SJCRH30 (cell line): ENCODE measurements at regions not wholly inside any gene's neighbourhood (a gene's known extent, or its start where the extent isn't known, plus 50 kb on each side); places are given as distances from the start of the nearest gene placed in this dataset.
A peak's percentile ranks its signal among the peaks of the same experiment; 100 is the strongest.

Source experiments
- DNase-seq, 2 experiments: peaks; one replicate each; pipeline ENCODE4 v3.0.0-alpha.2; 2015 to 2020
- H3K27ac ChIP-seq: fragments of 250-450 bp; sonication (Bioruptor Pico); 2 replicates; pipeline ENCODE4 v1.5.1; 2020; ENCODE audit warnings: mild to moderate bottlenecking, moderate library complexity
- H3K27me3 ChIP-seq: fragments of 250-450 bp; sonication (Bioruptor Pico); 2 replicates; pipeline ENCODE4 v1.5.1; 2020; ENCODE audit warnings: mild to moderate bottlenecking, moderate library complexity
- H3K36me3 ChIP-seq: fragments of 250-450 bp; sonication (Bioruptor Pico); 2 replicates; pipeline ENCODE4 v1.5.1; 2020; ENCODE audit warnings: mild to moderate bottlenecking, moderate library complexity
- H3K4me1 ChIP-seq: fragments of 250-450 bp; sonication (Bioruptor Pico); 2 replicates; pipeline ENCODE4 v1.5.1; 2020; ENCODE audit warnings: mild to moderate bottlenecking, moderate library complexity
- H3K4me3 ChIP-seq: fragments of 250-450 bp; sonication (Bioruptor Pico); 2 replicates; pipeline ENCODE4 v1.5.1; 2020; ENCODE audit warnings: mild to moderate bottlenecking, moderate library complexity
- H3K9me3 ChIP-seq: fragments of 250-450 bp; sonication (Bioruptor Pico); replicated peaks from 2 replicates; pipeline ENCODE4 v1.5.1; 2020; ENCODE audit warnings: mild to moderate bottlenecking, moderate library complexity

DNA sequence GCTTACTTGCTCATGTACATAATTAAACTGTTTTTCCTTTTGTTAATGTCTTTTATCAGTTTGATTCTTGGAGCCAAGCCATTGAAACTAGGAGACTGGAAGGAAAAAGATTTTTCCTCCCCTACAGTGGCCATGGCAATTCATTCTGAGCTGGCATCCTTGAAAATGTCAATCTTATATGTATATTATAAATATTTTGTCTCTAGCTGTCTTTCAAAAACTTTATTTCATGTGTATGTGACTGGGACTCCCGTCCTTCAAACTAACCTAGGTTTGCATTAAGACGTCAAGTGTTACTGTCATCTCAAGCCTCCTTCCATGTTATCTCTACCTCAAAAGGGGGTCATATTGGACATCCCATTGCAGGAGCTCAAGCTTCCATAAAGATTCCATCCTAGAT lies 280.4 kb downstream of the HRH4 start:
- Histone ChIP-seq H3K36me3 (no peaks in the 10 kb centered on the region), H3K27me3 (no peaks in the 10 kb centered on the region), H3K4me3 (no peak overlapping the region), H3K4me1 (no peaks in the 10 kb centered on the region), H3K27ac (no peak overlapping the region), H3K9me3 (no peaks in the 10 kb centered on the region)
- DNase-seq, result no peak

DNA sequence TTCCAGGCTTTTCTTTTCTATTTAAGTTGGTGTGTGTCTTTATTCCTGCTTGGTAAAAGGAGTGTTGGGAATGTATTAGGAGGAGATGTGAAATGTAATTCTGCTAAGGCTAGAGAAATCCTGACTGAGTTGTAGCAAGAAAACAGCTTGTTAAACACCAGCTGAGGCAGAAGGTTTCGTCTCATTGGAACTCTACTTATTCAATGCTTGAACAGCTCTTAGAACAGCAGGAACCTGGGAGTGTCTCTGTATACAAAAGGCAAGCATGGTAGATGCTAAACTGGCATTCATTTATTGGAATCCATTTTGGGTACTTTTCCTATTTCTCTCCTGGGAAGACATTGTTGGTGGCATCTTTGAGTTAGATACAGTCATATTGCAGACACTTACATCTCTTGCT lies 280.9 kb downstream of the HRH4 start:
- Histone ChIP-seq H3K4me1 (no peaks in the 10 kb centered on the region), H3K36me3 (no peaks in the 10 kb centered on the region), H3K9me3 (no peaks in the 10 kb centered on the region), H3K4me3 (no peak overlapping the region), H3K27ac (no peak overlapping the region), H3K27me3 (no peaks in the 10 kb centered on the region)
- DNase-seq, result no peak

DNA sequence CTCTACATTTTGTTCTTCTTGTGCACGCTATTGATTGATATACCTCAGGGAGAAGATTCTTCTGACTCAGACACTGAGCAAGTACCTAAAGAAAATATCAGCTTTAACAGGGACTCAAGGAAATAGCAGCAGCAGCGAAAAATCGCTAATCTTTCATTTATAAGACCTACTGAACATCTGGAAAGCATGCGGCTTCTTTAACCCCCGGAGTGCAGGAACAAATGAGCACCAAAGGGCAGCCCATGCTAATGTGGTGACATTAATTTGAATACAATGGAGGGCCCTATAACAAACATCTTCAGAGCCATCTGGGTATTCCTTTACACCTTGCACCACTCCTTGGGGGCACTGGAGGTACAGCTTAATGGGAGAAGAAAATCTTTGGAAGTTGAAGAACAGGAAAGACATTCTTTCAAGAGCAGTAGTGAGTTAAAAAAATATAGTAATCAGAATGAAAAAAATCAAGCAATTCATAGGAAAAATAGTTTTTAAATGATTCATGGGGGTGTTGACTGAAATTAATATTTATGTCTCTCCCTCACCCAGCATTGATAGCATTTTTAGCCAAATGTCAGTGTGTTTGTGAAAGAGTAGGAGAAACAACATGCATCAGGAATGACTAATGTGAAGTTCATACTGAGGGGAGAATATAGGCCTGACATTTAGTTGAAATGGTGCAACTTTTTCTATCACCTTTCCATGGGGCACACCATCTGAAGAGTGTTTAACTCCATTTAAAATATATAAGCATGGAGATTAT lies 281.7 kb downstream of the HRH4 start:
- Histone ChIP-seq H3K4me1 (no peaks in the 10 kb centered on the region), H3K4me3 (no peak overlapping the region), H3K27me3 (no peaks in the 10 kb centered on the region), H3K9me3 (no peaks in the 10 kb centered on the region), H3K27ac (no peak overlapping the region), H3K36me3 (no peaks in the 10 kb centered on the region)
- no peak for DNase-seq

DNA sequence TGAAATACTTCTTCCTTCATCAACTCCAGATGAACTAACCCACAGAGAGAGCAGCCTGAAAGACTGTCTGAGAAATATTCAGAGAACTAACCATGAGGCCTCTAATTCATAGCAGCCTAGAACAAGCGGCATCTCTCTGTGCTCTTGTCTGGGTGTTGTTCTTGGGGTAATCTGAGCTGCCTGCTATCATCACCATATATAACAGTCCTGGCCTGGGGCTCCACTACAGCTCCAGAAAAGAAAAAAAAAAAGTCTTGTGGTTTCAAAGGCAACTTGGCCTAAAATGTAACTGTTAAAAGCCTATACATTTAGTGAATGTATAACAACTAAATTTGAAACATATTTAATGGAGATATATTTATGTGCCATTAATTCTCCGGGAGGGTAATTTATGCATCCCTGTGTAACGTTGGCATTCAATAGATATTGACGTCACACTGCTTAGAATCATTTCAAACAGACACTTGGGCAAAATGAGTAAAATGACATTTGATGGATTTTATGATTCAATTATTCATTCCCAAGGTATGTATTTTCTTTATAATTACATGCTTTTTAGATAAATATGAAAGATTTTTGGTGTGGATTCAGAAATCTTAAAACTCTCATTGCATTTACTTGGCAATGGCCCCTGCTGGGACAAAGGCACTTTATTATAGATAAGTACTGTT lies 294.3 kb downstream of the HRH4 start:
- Histone ChIP-seq H3K9me3 (no peaks in the 10 kb centered on the region), H3K4me1 (no peaks in the 10 kb centered on the region), H3K27ac (no peak overlapping the region), H3K4me3 (no peak overlapping the region), H3K36me3 (no peaks in the 10 kb centered on the region), H3K27me3 (no peaks in the 10 kb centered on the region)
- DNase-seq, result peak in 1 of 2 experiments; percentile 12

DNA sequence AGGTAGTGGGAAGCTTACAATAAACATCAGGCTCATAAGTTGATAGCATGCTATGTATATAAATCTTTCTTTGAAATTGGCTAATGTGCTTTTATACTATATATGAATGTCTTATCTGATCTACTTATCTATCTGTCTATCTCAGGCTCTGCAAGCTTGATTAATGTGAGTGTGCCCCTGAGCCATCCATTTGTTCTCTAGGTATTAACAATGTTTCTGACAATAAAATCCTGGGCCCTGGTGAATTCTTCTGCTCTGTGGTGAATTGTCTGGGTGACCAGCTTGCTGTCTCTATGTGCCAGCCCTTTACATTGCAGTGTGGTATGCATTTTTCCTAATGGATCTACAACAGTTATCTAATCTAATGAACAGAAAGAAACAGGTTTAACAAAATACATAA lies 295.9 kb downstream of the HRH4 start:
- Histone ChIP-seq H3K36me3 (no peaks in the 10 kb centered on the region), H3K27ac (no peak overlapping the region), H3K9me3 (no peaks in the 10 kb centered on the region), H3K4me1 (no peaks in the 10 kb centered on the region), H3K27me3 (no peaks in the 10 kb centered on the region), H3K4me3 (no peak overlapping the region)
- DNase-seq, result no peak

DNA sequence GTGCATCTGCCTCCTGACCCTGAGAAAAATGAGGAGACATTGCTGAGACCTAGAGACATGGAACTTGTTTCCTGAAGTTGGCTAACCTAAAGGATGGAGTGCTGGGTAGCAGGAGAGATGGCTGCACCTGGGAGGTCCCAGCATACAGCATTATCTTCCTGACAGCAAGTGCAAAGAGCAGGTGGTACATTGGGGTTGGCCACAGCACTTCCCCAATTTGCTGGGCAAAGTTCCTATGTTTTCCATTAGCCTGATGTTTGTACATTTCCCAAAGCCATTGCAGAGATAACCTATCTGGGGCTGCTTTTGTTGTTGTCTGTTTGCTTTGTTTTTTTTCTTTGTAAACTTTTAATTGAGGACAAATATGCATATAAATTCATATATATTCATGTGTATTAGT lies 296.7 kb downstream of the HRH4 start:
- no peak overlapping the region for H3K27ac ChIP-seq
- no peaks in the 10 kb centered on the region for H3K27me3 ChIP-seq
- DNase-seq, result no peak
- H3K4me3 ChIP-seq, result no peak overlapping the region
- H3K36me3 ChIP-seq, result no peaks in the 10 kb centered on the region
- no peaks in the 10 kb centered on the region for H3K4me1 ChIP-seq
- H3K9me3 ChIP-seq, result no peaks in the 10 kb centered on the region; the same call in 1 of the 2 replicates

DNA sequence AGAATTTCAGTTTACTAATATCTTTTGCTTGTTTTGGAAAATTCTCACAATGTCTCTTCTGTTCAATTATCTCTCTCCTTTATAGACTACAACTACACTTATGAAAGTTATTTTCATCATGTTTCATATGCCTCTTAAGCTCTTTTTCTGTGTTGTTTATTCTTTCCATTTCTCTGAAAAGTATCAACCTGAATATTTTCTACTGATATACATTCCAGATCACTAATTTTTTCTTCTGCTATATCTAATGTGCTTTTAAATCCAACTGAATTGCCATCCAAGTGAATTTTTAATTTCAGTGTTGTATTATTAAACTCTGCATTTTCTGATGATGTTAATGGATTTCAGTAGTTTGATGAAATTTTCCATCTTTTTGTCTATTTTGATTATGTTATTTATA lies 301.3 kb downstream of the HRH4 start:
- H3K4me1 ChIP-seq, result peaks cover 4% of the 10 kb centered on the region; the same call in 1 of the 2 replicates
- H3K9me3 ChIP-seq, result no peaks in the 10 kb centered on the region; the same call in 1 of the 2 replicates
- DNase-seq, result no peak
- no peak overlapping the region for H3K27ac ChIP-seq
- H3K4me3 ChIP-seq, result no peak overlapping the region
- H3K27me3 ChIP-seq, result no peaks in the 10 kb centered on the region
- H3K36me3 ChIP-seq, result no peaks in the 10 kb centered on the region

DNA sequence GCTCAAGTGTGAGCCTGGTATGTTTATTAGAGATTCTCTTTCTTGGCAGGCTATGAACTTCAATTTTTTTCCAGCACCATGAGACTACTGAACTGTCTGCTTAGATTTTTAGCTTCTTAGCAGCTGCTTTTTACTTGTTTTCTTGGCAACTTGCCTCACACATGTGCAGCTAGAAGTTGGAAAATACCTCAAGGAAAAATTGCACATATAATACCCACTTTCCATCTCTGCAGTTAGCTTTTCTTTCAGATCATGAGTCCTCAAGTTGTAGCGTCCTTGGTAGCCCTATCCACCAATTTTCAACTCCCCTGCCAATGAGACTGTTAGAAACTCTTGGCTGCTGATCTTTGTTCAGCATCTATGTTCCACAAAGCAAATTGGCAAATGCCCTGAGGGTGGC lies 302.1 kb downstream of the HRH4 start:
- Histone ChIP-seq H3K4me1 (peaks cover 4% of the 10 kb centered on the region; the same call in 1 of the 2 replicates), H3K27ac (no peak overlapping the region), H3K36me3 (no peaks in the 10 kb centered on the region), H3K27me3 (no peaks in the 10 kb centered on the region), H3K4me3 (no peak overlapping the region), H3K9me3 (no peaks in the 10 kb centered on the region; the same call in 1 of the 2 replicates)
- peak in 1 of 2 experiments; percentile 8 for DNase-seq

DNA sequence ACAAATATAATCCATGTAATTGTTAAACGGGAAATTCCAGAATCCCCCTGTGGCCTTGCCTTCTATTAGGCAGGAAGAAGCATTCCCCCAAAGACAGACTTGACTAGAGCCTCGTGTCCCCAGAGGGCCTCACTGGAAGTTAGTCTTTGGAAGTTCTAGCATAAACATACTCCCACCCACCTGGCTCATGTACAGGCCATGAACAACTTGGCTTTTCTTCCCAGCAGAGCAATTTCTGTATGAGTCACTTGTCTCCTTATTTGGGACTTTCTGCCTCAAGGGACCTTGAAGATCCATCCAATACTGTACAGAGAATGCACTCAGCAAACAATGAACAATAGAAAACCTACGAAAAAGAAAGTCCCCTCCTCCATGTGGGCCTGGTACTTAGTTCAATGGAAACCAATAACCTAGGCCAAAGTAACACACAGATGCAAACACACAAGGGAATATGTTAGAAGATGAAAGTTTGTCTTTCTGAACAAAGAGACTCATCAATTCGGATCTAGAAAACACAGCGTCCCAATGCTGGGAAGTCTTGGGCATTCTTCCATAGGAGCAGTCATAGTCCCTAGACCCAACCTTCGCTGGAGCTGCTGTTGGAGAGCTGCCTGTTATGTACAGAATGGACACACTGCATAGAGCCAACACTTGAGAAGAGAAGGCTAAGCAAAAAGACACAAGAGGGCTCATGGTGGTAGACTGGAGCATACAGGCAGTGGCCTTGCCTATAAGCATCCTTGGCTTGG lies 303.5 kb downstream of the HRH4 start:
- DNase-seq, result peak; percentile 3 to 30
- no peak overlapping the region for H3K27ac ChIP-seq

DNA sequence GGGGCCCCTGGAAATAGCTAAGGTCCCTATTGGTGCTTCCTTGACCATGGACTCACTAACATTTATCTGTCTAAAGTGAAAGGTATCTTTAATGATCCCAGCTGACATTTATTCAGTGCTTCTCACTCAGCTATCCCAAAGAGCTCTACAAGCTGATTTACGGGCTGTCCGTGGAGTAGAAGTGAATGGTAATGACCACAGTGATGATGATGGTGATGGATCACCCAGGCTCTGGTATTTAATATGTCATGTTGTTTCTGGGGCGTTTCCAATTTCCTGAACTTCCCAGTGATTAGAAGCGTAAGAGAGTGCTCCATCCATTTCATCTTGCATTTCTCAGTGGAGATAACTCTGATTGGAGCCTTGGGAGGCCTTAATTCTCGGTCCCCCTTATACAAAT lies 304.3 kb downstream of the HRH4 start:
- H3K9me3 ChIP-seq, result no peaks in the 10 kb centered on the region; the same call in 1 of the 2 replicates
- no peak overlapping the region for H3K4me3 ChIP-seq
- H3K27me3 ChIP-seq, result no peaks in the 10 kb centered on the region
- DNase-seq, result no peak
- peaks cover 4% of the 10 kb centered on the region; the same call in 1 of the 2 replicates for H3K4me1 ChIP-seq
- no peak overlapping the region for H3K27ac ChIP-seq
- no peaks in the 10 kb centered on the region for H3K36me3 ChIP-seq

More for the DNA sequence above, 303.5 kb downstream of the HRH4 start:
- H3K27me3 ChIP-seq, result no peaks in the 10 kb centered on the region
- no peak overlapping the region for H3K4me3 ChIP-seq
- peaks cover 4% of the 10 kb centered on the region; the same call in 1 of the 2 replicates for H3K4me1 ChIP-seq
- H3K9me3 ChIP-seq, result no peaks in the 10 kb centered on the region; the same call in 1 of the 2 replicates
- no peaks in the 10 kb centered on the region for H3K36me3 ChIP-seq

DNA sequence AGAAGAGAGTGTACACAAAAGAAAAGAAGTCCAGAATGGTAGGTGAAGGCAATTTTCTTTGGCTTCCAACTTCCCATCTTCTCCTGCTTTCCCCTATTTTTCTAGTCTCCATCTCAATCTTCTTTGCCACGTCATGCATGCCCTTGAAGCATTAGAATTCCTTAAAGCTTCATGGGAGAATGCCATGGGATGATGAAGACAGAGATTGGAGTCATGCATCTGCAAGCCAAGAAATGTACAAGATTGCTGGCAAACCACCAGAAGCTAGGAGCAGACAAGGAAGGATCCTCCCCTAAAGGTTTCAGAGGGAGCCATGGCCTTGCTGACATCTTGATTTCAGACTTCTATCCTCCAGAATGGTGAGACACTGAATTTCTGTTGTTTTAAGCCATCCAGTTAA lies 305.9 kb downstream of the HRH4 start:
- DNase-seq, result no peak

DNA sequence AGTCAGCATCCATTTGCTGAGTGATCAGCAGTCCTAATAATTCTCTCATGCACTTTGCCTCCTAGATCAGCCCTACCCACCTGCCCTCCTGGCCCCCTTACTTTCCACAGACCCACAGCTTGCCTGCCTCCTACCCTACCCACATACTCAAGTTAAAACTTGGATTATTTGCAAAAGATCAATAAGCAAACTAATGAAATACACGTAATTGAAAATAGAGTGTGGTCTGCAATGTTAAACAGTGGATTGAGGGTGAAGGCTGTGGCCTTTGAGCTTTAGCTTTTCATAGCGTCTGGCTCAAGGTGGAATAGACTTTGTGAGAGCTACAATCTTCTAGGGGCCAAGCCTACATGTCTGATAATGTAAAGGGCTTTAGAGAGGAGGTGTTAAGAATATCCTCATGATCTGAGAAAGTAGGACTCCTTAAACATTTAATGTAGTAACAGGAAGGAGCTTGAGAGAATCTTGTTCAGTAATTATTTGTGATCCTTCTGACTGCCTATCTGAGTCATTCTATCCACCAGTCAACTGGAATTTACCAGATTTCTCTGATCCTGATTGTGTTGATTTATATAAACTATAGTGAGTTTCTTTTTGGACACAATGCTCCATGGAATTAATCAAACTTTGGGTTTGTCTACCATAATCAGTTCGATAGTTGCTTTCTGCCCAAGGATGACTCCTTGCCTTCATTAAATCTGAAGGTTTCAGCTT lies 310.0 kb downstream of the HRH4 start:
- H3K4me1 ChIP-seq, result no peaks in the 10 kb centered on the region
- no peaks in the 10 kb centered on the region for H3K9me3 ChIP-seq
- no peak for DNase-seq
- no peaks in the 10 kb centered on the region for H3K36me3 ChIP-seq
- H3K27ac ChIP-seq, result no peak overlapping the region
- H3K4me3 ChIP-seq, result no peak overlapping the region
- no peaks in the 10 kb centered on the region for H3K27me3 ChIP-seq

More for the DNA sequence above, 305.9 kb downstream of the HRH4 start:
- no peaks in the 10 kb centered on the region for H3K27me3 ChIP-seq
- H3K4me1 ChIP-seq, result peaks cover 4% of the 10 kb centered on the region; the same call in 1 of the 2 replicates
- no peaks in the 10 kb centered on the region; the same call in 1 of the 2 replicates for H3K9me3 ChIP-seq
- H3K4me3 ChIP-seq, result no peak overlapping the region
- H3K27ac ChIP-seq, result no peak overlapping the region
- no peaks in the 10 kb centered on the region for H3K36me3 ChIP-seq

DNA sequence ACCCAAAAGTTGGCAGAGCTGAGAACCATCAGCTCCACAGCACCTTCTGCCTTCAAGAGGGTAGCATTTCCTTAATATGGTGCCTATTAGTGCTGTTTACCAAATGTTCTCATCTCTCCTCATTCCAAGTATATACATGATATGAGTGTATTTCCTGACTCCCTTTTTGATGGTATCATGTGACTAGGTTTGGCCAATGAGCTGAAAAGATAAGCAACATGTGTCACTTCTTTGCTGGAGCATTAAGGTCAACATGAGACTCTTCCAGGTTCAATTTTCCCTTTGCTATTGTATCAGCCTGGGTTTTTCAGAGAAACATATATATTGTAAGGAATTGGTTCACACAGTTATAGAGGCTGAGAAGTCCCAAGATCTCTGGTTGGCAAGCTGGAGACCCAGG lies 310.9 kb downstream of the HRH4 start:
- Histone ChIP-seq H3K36me3 (no peaks in the 10 kb centered on the region), H3K9me3 (no peaks in the 10 kb centered on the region), H3K4me3 (no peak overlapping the region), H3K27ac (no peak overlapping the region), H3K27me3 (no peaks in the 10 kb centered on the region), H3K4me1 (no peaks in the 10 kb centered on the region)
- no peak for DNase-seq

DNA sequence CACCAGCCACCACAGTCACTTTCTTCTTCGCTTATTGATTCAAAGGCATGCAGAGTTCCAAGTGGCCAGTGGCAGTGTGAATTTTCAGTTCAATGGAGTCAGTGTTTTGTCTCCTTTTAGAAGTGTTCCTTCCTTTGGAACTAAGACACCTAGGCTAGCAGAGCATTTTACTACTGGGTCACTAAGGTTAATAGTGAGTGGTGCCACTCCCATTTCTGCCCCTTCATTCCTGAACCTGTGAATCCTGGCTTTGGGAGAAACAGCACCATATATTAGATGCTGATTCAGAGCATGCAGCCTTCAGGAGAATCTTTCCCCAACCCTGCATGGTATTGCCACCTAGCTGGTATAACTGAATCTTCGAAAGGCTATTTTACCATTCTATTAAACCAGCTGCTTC lies 312.7 kb downstream of the HRH4 start:
- no peaks in the 10 kb centered on the region for H3K36me3 ChIP-seq
- no peak overlapping the region for H3K27ac ChIP-seq
- no peaks in the 10 kb centered on the region for H3K9me3 ChIP-seq
- H3K4me3 ChIP-seq, result no peak overlapping the region
- no peak for DNase-seq
- no peaks in the 10 kb centered on the region for H3K4me1 ChIP-seq
- no peaks in the 10 kb centered on the region for H3K27me3 ChIP-seq
